RCC 7860 (cell line): ENCODE measurements at regions not wholly inside any gene's neighbourhood (a gene's known extent, or its start where the extent isn't known, plus 50 kb on each side); places are given as distances from the start of the nearest gene placed in this dataset.
"Not testable (repeated sequence)": the region's sequence is repeated elsewhere in the genome, so short reads cannot be mapped to it uniquely, and the experiment has no call there.

Experiments used
- DNase-seq: peaks from one replicate; pipeline ENCODE4 v3.0.0-alpha.2; 2015; ENCODE audit warnings: low spot score
- FAIRE-seq: peaks from 2 replicates; lab custom pipeline; 2012; peaks lifted over from hg19 to GRCh38; lab: Jason Lieb, UNC

DNA sequence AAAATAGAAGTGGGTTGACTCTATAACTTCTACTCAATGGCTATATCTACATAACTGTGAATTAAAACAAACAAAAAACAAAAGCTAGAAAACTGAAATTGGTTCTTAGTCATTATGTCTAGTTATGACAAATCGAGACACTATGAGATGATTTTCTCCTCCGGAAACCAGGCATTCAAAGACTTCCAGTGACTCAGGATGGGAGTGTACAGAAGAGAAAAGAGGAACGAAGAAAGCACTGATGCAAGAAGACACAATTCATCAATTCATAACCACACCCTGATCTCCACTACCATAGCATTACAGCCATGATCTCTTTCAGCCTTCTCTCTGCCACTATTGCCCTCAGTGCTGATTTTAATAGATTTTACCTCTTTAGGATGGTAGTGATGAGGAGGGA lies 253.6 kb downstream of the CBLL2 start:
- DNase-seq (peak; percentile 76), FAIRE-seq (peak; percentile 97)

DNA sequence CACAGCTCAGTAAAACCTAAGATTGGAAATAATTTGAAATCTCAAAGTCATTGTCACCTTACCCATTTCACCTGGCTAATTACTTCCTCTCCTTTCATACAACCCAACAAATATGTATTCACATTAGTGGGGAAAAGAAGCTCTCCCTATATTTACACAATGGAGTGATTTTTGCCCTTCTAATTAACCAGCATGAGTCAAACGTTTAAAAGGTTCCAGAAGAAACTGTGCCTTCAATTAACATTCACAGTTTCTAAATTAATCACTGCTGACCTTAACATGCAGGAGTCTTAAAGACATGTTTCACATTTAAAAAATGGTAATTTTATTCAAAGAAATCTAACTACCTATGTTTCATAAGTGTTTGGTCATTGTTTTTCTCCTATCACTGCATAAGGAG lies 254.6 kb downstream of the CBLL2 start:
- FAIRE-seq (no peak), DNase-seq (no peak)

DNA sequence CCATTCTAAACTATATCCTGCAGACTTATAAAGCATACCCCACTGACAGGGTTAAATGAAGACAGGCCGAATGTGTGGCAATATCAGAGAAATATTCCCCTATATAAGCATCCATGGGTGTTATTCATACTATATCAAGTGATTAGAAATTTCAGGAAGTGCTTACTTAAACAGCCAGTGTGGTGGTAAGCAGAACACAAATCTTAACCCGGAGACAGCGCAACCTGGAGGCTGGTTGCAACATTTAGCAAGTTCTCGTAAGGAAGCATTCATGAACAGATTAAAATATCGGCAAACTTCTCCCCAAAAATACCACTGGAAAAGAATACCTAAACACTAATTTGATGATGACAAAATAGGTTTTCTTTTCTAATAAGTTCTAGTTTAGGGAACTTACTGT lies 261.2 kb downstream of the CBLL2 start:
- FAIRE-seq: no peak

DNA sequence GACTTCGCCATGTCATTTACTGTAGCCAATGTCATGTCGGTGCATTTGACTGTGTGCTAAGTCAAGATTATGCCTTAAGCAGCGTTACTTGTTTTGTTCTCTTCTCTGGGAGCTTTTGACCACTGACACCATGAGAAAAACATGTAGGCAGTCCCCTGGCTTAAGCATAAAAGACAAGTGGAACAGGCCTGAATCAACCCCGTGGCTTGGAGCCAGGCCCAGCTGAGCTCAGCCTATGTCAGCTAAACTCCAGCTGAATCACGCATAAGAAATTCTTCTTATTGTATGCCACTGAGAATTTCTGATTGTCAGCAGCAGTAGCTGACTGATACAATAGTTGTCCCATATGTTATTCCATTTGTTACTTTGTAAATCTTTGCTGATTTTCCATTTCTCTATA lies 261.9 kb downstream of the CBLL2 start:
- DNase-seq (peak; percentile 51), FAIRE-seq (peak; percentile 65)

More for the DNA sequence above, 261.2 kb downstream of the CBLL2 start:
- no peak for DNase-seq

DNA sequence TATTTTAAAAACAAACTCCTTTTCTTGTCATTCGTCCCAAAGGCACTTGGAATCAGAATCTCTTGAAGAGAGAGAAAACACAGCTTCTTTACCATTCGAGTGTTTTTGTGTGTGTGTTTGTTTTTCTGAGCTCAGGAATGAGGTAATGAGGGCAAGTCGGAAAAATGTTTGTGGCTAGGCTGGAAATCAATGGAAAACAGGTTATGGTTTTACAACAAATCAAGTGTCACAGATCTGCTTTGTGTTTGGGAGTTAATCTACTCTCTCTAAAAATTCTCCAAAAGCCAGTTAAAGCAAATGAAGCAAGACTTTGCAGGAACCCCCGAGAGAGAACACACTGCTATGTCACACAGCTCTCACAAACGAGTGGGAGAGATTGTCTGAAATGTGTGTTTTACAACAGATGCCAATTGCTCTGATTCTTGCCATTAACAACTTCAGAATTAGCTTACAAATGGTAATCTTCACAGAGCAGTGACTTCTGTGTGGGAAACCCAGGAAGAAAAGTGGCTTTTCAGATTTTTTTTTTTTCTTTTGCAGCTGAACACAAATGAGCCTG lies 264.1 kb downstream of the CBLL2 start:
- DNase-seq (no peak), FAIRE-seq (no peak)

DNA sequence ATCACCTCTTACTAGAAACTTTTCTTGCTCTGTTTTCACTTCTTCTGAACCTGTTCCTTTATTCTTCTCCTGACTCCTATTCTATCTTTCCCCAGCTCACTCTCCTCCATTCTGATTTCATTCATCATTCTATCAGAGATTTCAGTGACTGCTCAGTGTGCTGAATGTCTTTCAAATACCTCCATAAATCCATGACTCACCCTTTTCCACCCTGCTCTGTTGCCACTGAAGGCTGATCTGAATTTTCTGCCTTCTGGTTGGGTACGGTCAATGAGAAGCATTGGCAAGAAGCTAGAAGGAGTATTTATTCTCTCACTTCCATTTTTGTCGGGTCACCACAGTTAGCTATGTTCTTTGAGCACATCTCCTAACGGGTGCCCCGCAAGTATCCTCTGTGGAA lies 265.9 kb downstream of the CBLL2 start:
- FAIRE-seq: peak; percentile 23
- peak; percentile 8 for DNase-seq

DNA sequence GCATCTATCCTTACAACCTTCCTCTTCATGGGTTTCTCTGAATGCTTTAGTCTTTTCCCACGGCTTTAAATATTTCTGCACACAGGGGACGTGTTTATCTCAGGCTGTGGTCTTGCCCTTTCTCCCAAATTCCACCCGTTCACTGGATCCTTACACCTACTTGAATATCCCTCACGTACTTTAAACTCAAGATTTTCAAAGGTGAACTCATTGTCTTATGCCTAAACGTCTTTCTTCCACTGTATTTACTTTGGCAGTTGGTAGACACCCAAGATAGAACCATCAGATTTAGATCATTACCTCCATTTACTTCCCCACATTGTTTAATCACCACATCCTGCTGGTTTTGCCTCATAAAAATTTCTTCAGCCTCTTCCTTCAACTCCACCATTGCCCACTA lies 269.2 kb downstream of the CBLL2 start:
- peak; percentile 86 for FAIRE-seq
- peak; percentile 60 for DNase-seq

DNA sequence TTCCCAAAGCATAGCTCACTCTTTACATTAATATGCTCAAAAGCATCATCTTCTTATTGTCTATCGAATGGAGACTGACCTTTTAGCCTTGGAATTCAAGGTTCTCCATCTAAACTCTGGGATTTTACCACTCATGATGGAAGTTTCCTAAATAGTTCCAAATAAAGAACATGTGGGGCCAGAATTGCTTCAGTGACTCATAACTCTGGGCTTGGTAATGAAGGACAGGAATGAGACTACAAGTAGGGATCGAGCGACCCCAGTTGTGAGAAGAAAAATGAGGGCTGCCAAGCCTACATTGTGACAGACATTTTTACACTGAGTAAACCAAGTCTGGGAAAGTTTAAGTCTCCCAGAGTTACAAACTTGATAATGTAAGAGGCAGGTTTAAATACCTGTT lies 269.9 kb downstream of the CBLL2 start:
- no peak for FAIRE-seq
- DNase-seq: no peak

DNA sequence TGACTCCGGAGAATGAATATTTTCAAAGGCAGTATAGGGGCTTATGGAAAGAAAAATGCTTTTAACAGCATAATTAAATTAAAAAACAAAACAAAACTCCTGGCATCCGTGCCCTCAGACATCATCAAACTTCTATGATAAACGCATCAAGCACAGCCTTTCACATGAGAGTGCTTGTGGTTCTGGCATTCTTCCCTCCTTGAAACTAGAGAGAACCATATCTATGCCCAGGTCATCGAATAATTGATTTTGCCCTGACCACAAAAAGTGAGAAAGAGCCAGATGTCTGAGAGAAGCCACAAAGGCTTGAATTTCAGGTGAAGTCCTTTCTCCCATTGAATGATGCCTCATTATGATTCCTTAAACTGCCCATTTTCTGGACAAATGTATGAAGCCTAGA lies 286.8 kb downstream of the CBLL2 start:
- no peak for DNase-seq
- FAIRE-seq: no peak

DNA sequence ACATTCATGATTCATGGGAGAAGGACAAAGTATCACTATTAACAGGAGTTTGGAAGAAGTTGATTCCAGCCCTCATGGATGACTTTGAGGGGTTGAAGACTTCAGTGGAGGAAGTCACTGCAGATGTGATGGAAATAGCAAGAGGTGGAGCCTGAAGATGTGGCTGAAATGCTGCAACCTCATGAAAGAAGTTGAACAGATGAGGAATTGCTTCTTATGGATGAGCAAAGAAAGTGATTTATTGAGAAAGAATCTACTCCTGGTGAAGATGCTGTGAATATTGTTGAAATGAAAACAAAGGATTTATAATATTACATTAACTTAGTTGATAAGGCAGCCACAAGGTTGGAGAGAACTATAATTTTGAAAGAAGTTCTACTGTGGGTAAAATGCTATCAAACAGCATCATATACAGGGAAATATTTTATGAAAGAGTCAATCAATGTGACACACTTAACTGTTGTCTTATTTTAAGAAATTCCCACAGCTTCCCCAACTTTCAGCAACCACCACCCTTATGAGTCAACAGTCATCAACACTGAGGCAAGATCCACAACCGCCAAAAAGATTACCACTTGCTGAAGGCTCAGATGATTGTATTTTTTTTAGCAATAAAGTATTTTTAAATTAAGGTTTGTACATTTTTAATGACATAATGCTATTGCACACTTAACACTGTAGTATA lies 302.6 kb downstream of the CBLL2 start:
- FAIRE-seq: peak; percentile 42
- no peak for DNase-seq

DNA sequence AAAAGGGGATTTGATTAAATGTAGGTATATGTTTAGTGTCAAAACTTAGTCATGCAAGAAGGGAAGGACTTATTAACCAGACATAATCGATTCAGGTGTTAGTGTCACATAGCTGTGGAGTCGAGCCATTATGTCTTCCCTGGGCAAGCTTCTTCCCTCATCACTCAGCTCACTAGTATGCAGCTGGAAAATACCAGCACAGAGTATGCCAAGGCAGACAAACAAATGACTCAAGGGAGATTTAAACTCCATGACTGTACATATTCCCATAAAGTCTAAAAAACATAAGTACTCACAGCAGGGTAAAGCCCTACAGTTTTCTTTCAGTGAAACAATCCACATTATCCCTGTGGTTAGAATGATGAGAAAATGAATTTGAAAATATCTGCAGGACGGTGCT lies 304.5 kb downstream of the CBLL2 start:
- DNase-seq (peak; percentile 47), FAIRE-seq (peak; percentile 67)

DNA sequence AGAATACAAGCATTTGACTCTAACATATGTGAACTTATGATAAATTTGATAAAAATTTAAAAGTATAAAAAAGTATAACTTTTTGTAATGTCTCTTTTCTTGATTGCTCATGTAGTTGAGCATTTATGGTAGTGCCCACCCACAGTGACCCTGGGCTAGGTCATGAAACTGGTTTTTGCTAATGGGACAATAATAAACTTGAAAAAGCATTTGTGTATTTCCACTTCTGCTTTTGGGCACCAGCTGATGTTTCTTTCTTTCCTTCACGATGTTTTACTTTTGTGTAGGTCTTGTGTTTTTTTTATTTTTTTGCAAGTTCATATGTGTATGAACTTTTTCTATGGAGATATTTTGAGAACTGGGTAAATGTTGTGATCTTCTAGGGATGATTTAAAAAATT lies 313.1 kb downstream of the CBLL2 start:
- no peak for FAIRE-seq

DNA sequence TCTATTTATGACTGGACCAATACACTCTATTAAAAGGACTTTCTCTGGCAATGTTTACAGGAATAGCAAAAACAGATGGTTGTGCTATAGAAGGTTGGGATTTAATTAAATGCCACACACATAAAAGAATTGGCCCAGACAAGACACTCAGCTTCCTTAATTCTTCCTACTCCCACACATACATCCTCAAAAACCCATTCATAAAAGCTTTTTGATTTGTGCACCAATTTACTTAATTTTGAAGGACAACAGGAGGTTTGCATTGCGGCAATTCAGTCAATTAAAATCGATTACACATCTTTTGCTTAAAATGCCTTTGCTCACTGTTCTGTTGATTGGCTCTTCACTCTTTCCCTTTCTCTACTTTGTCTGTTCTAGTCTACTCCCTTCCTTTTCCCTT lies 317.1 kb downstream of the CBLL2 start:
- FAIRE-seq (no peak), DNase-seq (no peak)

More for the DNA sequence above, 313.1 kb downstream of the CBLL2 start:
- no peak for DNase-seq

DNA sequence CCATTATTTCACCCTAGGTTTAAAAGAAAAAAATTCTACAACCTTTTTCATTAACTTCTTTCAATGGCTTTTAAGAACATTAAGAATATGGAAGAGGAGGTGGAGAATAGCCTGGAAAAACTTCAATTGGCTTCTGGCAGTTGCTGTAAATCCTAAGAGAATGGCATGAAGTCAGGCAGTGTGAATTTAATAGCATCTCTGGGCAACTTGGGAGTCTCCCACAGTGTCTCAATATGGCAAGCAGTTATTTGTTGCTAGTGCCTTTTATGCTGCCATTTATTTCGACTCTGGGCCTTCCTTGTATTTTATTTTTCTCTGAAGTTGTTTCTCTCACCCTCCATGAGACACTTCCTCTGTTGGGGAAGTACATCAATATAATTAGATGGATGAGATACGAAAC lies 322.1 kb downstream of the CBLL2 start:
- DNase-seq (no peak), FAIRE-seq (no peak)

DNA sequence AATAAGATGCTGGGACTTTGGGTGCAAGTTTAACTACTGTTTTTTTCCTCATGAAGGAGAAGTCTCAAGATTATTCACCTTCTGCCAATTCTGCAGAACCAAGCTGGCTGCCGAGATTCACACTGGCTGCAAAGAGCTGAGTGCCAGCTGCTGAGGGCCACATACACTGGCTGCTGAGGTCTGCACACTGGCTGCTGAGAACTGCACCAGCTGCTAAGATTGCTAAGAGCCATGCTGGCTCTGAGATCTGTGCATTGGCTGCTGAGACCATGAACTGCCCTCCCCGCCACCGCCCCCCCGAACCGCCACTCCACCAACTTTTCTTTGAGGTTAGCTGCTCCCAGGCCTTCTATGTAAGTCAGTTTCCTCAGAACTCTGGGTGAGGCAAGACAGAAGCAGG lies 330.3 kb downstream of the CBLL2 start:
- FAIRE-seq (no peak), DNase-seq (no peak)

DNA sequence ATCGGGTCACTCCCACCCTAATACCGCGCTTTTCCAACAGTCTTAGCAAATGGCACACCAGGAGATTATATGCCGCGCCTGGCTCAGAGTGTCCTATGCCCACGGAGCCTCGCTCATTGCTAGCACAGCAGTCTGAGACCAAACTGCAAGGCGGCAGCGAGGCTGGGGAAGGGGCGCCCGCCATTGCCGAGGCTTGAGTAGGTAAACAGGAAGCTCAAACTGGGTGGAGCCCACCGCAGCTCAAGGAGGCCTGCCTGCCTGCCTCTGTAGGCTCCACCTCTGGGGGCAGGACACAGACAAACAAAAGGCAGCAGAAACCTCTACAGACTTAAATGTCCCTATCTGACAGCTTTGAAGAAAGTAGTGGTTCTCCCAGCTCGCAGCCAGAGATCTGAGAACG lies 336.7 kb downstream of the CBLL2 start:
- FAIRE-seq, DNase-seq: not testable (repeated sequence)

DNA sequence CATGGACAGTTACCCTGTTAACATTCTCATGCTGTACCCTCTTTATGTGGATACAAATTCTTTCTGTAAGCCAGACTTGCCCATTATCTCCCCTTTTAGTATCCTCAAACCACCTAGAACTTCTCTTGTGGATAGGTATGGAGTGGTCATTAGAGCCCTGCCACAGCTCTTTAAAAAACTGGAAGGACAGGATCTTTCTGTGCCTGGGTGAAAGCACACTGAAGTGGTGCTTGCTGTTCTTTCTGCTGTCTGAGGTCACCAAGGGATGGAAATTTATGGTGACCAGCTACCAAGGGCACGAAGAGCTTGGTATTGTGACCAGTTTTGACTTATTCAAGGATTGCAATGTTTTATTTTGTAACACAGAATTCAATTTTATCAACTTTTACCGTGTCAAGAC lies 344.2 kb downstream of the CBLL2 start:
- DNase-seq: no peak
- FAIRE-seq: no peak

DNA sequence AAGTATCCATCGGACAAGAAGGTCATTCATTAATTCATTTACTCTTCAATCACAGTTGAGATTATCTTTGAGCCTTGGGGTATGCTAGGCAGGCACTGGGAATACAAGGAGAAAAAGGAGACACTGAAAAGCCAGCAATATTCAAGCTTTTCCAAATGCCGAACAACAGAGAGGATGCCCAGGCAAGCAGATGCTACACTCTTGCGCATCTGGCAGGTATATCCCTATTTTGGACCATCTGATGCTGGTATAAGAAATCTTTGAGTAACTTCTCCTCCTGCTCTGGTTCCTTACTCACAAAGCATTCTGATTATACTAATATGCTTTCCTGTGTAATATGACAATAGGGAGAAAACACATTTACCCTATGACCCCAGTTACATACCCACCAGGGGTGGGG lies 354.9 kb downstream of the CBLL2 start:
- DNase-seq (no peak), FAIRE-seq (no peak)

DNA sequence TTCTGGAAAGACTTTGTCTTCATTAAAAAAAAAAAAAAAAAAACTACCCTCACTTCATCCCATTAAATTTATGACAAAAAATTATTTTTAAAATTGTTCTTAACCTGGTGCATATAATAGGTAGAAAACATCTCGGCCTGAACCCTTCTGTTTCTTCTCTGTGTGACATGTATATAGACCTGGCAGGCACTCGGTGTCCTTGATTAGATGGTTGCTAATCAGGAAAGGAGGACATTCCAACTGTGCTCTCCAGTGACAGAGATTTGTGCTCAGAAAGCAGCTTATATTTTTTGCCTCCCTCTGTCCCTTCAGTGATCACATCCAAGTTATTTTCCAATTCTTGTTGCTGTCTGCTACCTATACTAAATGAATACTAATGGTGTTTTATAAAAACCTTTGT lies 355.6 kb downstream of the CBLL2 start:
- no peak for FAIRE-seq
- no peak for DNase-seq

DNA sequence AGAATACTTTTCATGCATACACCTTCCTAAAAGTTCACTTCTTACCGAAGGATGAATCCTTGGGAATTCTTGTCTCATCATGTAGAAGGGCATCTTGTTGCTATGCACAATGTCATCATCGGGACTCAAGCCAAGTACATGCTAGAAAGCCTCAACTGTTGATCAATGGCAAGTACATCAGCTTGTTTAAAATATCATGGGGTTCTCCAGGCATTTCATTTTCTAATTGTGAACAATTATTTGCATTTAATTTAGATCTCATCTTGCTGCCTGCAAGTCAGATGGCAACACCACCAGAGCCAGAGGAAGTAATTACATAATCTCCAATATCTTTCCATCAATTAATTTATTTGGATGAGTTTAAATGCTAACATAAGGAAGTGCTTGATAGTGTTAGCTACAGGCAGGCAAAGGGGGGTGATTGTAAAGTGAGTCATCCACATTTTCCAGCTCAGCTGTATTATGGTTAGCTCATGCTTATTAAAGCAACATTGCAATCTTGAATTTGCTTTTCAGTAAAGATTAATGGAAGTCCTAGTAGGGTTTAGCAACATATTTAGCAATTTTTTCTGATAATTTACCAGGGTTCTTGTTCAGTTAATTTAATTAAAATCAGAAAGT lies 356.5 kb downstream of the CBLL2 start:
- FAIRE-seq (peak; percentile 86), DNase-seq (peak; percentile 4)

DNA sequence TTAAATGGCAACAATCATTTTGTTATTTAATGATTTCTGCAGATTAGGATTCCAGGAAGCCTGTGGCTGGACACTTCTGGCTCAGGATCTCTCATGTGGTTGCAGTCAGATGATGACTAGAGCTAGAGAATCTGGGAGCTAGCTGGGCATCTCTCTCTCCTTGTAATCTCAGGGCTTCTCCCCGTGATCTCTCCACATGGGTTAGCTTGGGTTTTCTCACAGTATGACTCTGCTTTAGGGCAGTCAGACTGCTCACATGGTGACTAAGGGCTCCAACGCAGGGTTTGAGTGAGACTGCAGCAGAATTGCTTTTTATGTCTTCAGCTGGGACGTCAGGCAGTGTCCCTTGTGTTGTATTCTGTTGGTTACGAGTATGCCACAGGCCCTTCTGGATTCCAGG lies 361.4 kb downstream of the CBLL2 start:
- FAIRE-seq: no peak
- no peak for DNase-seq

DNA sequence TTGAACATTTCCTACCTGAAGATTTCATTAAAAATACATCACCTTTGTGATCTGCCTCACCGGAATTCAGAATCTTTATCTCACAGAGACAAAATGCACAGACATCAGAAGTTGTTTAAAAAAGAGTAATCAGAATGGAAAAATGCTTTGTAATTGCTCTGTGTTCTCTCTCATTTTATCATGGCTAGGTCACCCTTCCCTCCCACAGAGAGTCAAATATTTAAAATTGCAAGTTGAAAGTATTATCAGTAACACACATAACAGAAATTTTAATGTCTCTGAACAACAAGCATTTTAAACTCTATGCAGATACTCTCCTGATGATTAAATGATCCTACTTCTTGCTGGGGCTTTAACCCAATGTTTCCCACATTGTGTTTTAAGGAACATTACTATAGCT lies 362.0 kb downstream of the CBLL2 start:
- DNase-seq: no peak
- FAIRE-seq: no peak
